ENCODE measurements at regions not wholly inside any gene's neighbourhood (a gene's known extent, or its start where the extent isn't known, plus 50 kb on each side); places are given as distances from the start of the nearest gene placed in this dataset.

DNA sequence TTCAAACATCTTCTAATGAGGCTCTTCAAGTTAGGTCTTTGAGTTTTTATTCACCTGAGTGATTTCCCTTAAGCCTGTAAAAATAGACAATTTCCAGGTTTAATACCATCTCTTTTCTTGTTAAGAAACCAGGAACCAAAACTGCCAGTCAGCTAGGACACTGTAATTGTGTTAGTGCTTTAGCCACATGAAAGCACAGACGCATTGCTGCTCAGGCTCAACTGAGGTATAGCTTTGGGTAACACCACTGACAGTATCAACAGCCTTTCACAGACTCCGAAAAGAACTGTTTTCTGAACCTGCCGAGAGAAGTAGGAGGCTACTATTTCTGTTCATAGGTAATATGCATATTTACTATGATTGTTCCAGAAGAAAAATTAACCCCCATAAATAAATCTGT lies 768.7 kb downstream of the ETS1 start:
- TF ChIP-seq, protein P1, sequence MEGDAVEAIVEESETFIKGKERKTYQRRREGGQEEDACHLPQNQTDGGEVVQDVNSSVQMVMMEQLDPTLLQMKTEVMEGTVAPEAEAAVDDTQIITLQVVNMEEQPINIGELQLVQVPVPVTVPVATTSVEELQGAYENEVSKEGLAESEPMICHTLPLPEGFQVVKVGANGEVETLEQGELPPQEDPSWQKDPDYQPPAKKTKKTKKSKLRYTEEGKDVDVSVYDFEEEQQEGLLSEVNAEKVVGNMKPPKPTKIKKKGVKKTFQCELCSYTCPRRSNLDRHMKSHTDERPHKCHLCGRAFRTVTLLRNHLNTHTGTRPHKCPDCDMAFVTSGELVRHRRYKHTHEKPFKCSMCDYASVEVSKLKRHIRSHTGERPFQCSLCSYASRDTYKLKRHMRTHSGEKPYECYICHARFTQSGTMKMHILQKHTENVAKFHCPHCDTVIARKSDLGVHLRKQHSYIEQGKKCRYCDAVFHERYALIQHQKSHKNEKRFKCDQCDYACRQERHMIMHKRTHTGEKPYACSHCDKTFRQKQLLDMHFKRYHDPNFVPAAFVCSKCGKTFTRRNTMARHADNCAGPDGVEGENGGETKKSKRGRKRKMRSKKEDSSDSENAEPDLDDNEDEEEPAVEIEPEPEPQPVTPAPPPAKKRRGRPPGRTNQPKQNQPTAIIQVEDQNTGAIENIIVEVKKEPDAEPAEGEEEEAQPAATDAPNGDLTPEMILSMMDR (IDR thresholded peaks at IDR 0.05; ENCODE audit: control extremely low read depth, extremely low read depth), result no peak
- H3K4me1 ChIP-seq (ENCODE audit: control insufficient read depth in 5 of 5, insufficient read depth in 5 of 5, low read length in 5 of 5), result no peaks in the 10 kb centered on the region
- peaks cover 0 to 5% (median 0%) of the 10 kb centered on the region in 4 donors for H3K9me3 ChIP-seq (ENCODE audit: control insufficient read depth in 4 of 4, insufficient read depth in 3 of 4, low read length in 3 of 4)
- H3K27ac ChIP-seq (ENCODE audit: low read depth in 1 of 2, low read length in 1 of 2), result no peak overlapping the region
- H3K4me3 ChIP-seq, result no peak overlapping the region
- no peaks in the 10 kb centered on the region for H3K36me3 ChIP-seq (ENCODE audit: control insufficient read depth in 4 of 4, insufficient read depth in 4 of 4, low read length in 4 of 4)
- DNase-seq (no peak), ATAC-seq (ENCODE audit: insufficient read depth, low FRiP score) (no peak)
- H3K27me3 ChIP-seq (ENCODE audit: control insufficient read depth in 3 of 3, insufficient read depth in 3 of 3, low read length in 2 of 3), result no peaks in the 10 kb centered on the region
- no peak overlapping the region for H3K9ac ChIP-seq (ENCODE audit: insufficient read depth in 1 of 2, low read length in 2 of 2)
- WGBS, 2 donors, result 88 to 91% methylated on average over 3 of the region's 3 CpGs

DNA sequence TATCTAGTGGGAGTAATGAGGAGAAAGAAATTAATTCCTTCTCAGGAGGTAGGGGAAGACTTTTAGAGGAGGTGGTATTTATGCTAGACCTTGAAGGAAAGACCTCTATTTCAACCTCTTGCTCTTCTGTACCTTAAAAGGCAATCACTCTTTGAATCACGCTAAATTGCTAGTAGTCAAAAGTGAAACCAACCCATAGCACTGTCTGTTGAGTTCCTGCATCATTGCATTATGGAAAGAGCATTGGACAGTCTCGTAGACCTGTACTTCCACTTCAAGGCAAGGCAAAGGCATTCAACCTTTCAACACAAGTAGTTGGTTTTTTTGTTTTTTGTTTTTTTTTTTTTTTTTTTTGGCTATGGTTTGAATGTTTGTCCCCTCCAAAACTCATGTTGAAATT lies 770.4 kb downstream of the ETS1 start:
- TF ChIP-seq, protein P1 (IDR thresholded peaks at IDR 0.05; ENCODE audit: control extremely low read depth, extremely low read depth), result no peak
- Histone ChIP-seq H3K36me3 (ENCODE audit: control insufficient read depth in 4 of 4, insufficient read depth in 4 of 4, low read length in 4 of 4) (no peaks in the 10 kb centered on the region), H3K4me3 (no peak overlapping the region), H3K4me1 (ENCODE audit: control insufficient read depth in 5 of 5, insufficient read depth in 5 of 5, low read length in 5 of 5) (no peaks in the 10 kb centered on the region), H3K9ac (ENCODE audit: insufficient read depth in 1 of 2, low read length in 2 of 2) (no peak overlapping the region), H3K27ac (ENCODE audit: low read depth in 1 of 2, low read length in 1 of 2) (no peak overlapping the region), H3K27me3 (ENCODE audit: control insufficient read depth in 3 of 3, insufficient read depth in 3 of 3, low read length in 2 of 3) (no peaks in the 10 kb centered on the region), H3K9me3 (ENCODE audit: control insufficient read depth in 4 of 4, insufficient read depth in 3 of 4, low read length in 3 of 4) (peaks cover 0 to 5% (median 0%) of the 10 kb centered on the region in 4 donors)
- DNase-seq (no peak), ATAC-seq (ENCODE audit: insufficient read depth, low FRiP score) (no peak)
- 64 to 75% methylated on average over 2 of the region's 2 CpGs for WGBS, 2 donors

DNA sequence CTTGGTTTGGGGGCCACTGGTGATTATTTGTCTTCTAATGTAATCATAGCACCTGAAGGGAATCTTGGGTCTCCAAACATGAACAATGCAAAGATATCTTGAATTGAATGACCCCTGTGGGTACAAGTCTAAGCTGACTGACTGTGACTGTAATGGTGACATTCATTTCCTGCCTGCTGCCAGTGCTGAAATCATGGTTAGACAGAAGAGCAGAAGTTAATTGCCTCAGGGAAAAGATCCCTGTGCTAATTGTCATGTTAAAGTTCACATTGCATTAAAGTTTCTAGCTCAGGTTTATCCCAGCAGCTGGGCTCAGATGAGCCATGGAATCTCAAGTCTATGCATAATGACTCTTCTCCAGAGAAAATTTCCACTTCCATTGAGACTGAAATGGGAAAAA lies 772.0 kb downstream of the ETS1 start:
- H3K9me3 ChIP-seq (ENCODE audit: control insufficient read depth in 4 of 4, insufficient read depth in 3 of 4, low read length in 3 of 4), result peaks cover 0 to 5% (median 0%) of the 10 kb centered on the region in 4 donors
- H3K27me3 ChIP-seq (ENCODE audit: control insufficient read depth in 3 of 3, insufficient read depth in 3 of 3, low read length in 2 of 3), result no peaks in the 10 kb centered on the region
- TF ChIP-seq, protein P1 (IDR thresholded peaks at IDR 0.05; ENCODE audit: control extremely low read depth, extremely low read depth), result no peak
- H3K36me3 ChIP-seq (ENCODE audit: control insufficient read depth in 4 of 4, insufficient read depth in 4 of 4, low read length in 4 of 4), result no peaks in the 10 kb centered on the region
- no peak overlapping the region for H3K9ac ChIP-seq (ENCODE audit: insufficient read depth in 1 of 2, low read length in 2 of 2)
- ATAC-seq (ENCODE audit: insufficient read depth, low FRiP score) (no peak), DNase-seq (no peak)
- H3K4me3 ChIP-seq, result no peak overlapping the region
- H3K4me1 ChIP-seq (ENCODE audit: control insufficient read depth in 5 of 5, insufficient read depth in 5 of 5, low read length in 5 of 5), result no peaks in the 10 kb centered on the region
- no peak overlapping the region for H3K27ac ChIP-seq (ENCODE audit: low read depth in 1 of 2, low read length in 1 of 2)

DNA sequence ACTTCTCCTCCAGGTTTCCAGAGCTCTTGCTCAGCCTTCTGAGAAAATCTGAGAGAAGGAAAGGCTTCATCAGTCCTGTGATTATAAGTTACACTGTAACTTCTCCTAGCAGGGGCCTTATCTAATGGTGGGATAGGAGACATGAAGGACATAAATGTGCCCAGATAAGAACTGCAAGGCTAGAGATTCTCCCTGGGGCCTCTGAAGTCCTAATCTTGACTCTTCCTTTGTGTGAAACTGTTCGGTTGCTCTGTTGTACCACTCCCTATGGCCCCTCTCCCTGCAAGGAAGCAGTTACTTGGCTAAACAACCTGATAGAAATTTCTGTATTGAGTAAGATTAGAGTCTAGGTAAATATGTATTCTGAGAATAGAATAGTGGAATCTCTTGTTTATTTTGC lies 780.9 kb downstream of the ETS1 start:
- ATAC-seq (ENCODE audit: insufficient read depth, low FRiP score) (no peak), DNase-seq (no peak)
- Histone ChIP-seq H3K9ac (ENCODE audit: insufficient read depth in 1 of 2, low read length in 2 of 2) (no peak overlapping the region), H3K27me3 (ENCODE audit: control insufficient read depth in 3 of 3, insufficient read depth in 3 of 3, low read length in 2 of 3) (no peaks in the 10 kb centered on the region), H3K4me3 (no peak overlapping the region), H3K9me3 (ENCODE audit: control insufficient read depth in 4 of 4, insufficient read depth in 3 of 4, low read length in 3 of 4) (peaks cover 0 to 2% (median 0%) of the 10 kb centered on the region in 4 donors), H3K36me3 (ENCODE audit: control insufficient read depth in 4 of 4, insufficient read depth in 4 of 4, low read length in 4 of 4) (no peaks in the 10 kb centered on the region), H3K4me1 (ENCODE audit: control insufficient read depth in 5 of 5, insufficient read depth in 5 of 5, low read length in 5 of 5) (peaks cover 0 to 2% (median 0%) of the 10 kb centered on the region in 5 donors), H3K27ac (ENCODE audit: low read depth in 1 of 2, low read length in 1 of 2) (no peak overlapping the region)
- TF ChIP-seq, protein P1 (IDR thresholded peaks at IDR 0.05; ENCODE audit: control extremely low read depth, extremely low read depth), result no peak
- 62 to 68% methylated on average over 1 of the region's 1 CpG for WGBS, 2 donors
